ENCODE measurements at regions not wholly inside any gene's neighbourhood (a gene's known extent, or its start where the extent isn't known, plus 50 kb on each side); places are given as distances from the start of the nearest gene placed in this dataset.

DNA sequence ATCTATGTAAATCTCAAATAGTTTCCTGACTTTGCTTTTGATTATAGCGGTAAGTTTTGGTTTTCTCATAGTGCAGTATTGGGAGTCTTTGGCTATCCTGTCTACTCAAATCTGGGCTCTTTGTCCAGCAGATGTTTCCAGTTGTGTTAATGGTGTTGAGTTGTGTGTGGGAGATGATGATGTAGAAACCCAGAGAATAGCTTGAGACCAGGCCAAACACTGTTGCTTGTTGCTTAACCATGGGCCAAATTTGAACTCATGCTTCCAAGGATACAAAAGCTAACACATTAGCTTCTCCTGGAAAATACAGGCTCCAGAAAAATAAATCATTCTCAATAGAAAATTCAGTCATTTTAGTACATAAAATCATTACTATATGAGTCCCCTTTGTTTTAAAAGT lies 82.6 kb upstream of the GYPA start:
- no peak for TF ChIP-seq CTCF (IDR thresholded peaks at IDR 0.05; ENCODE audit: low read depth, low read length, poor library complexity, severe bottlenecking)
- TF ChIP-seq EZH2phosphoT487 (IDR thresholded peaks at IDR 0.05; ENCODE audit: borderline replicate concordance, low read length), result no peak
- H3K27me3 ChIP-seq (ENCODE audit: control insufficient read depth, low read length), result no peaks in the 10 kb centered on the region
- H3K36me3 ChIP-seq (ENCODE audit: control insufficient read depth, low read length), result no peaks in the 10 kb centered on the region
- no peaks in the 10 kb centered on the region for H3K4me1 ChIP-seq (ENCODE audit: control insufficient read depth, low read length)
- no peaks in the 10 kb centered on the region for H3K9me3 ChIP-seq (ENCODE audit: control insufficient read depth, insufficient read depth, low read length)
- no peak overlapping the region for H3K27ac ChIP-seq (ENCODE audit: low read depth, low read length)
- no peak overlapping the region for H3K4me3 ChIP-seq (ENCODE audit: low read length)
- no peaks in the 10 kb centered on the region for H3K79me2 ChIP-seq (ENCODE audit: control insufficient read depth, low read length)
- no peaks in the 10 kb centered on the region for H3K9me2 ChIP-seq (replicated peaks; ENCODE audit: control insufficient read depth, low read length)
- no peak overlapping the region for H3K4me2 ChIP-seq (ENCODE audit: low read length)
- H4K20me1 ChIP-seq (ENCODE audit: control insufficient read depth, insufficient read depth, low read depth, low read length), result no peaks in the 10 kb centered on the region
- H3F3A ChIP-seq (ENCODE audit: control insufficient read depth, insufficient read depth), result no peaks in the 10 kb centered on the region

DNA sequence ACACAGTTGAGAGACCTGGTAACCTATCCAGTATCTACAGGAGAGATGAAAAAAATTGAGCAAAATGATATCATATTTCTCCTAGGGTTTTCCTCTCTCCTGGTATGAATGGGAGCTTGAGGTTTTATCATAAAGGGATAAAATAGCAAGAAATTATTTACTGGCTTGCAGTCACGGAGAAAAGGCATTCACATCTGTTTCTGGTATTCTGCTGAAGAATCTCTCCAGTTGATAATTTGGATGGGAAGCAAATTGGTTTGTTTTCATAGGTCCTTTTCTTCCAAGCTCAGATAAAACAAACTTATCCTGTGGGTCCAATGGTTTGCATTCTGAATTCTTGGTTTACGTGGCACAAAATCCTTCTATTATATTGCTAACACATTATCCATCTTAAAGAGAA lies 83.1 kb upstream of the GYPA start:
- no peaks in the 10 kb centered on the region for H4K20me1 ChIP-seq (ENCODE audit: control insufficient read depth, insufficient read depth, low read depth, low read length)

DNA sequence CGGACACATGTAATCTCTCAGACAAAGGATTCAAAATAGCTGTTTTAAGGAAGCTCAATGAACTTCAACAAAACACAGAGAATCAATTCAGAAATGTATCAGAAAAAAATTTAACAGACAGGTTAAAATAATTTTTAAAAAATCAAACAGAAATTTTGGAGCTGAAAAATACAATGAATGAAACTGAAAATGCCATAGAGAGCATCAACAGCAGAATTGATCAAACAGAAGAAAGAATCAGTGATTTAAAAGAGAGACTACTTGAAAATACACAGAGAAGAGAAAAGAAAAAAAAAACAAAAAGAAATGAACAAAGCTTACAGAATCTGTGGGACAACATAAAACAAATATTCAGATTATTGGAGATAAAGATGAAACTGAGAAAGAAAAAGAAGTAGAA lies 118.8 kb upstream of the GYPA start:
- no peak overlapping the region for H3K4me2 ChIP-seq (ENCODE audit: low read length)
- H3K4me1 ChIP-seq (ENCODE audit: control insufficient read depth, low read length), result no peaks in the 10 kb centered on the region
- H3K4me3 ChIP-seq (ENCODE audit: low read length), result no peak overlapping the region
- no peak overlapping the region for H3K27ac ChIP-seq (ENCODE audit: low read depth, low read length)
- H3K9me3 ChIP-seq (ENCODE audit: control insufficient read depth, insufficient read depth, low read length), result no peaks in the 10 kb centered on the region
- H3K27me3 ChIP-seq (ENCODE audit: control insufficient read depth, low read length), result no peaks in the 10 kb centered on the region
- H4K20me1 ChIP-seq (ENCODE audit: control insufficient read depth, insufficient read depth, low read depth, low read length), result no peaks in the 10 kb centered on the region
- no peaks in the 10 kb centered on the region for H3K79me2 ChIP-seq (ENCODE audit: control insufficient read depth, low read length)
- no peaks in the 10 kb centered on the region for H3K36me3 ChIP-seq (ENCODE audit: control insufficient read depth, low read length)
- no peak for TF ChIP-seq EZH2phosphoT487 (IDR thresholded peaks at IDR 0.05; ENCODE audit: borderline replicate concordance, low read length)
- no peak for TF ChIP-seq CTCF (IDR thresholded peaks at IDR 0.05; ENCODE audit: low read depth, low read length, poor library complexity, severe bottlenecking)
- H3F3A ChIP-seq (ENCODE audit: control insufficient read depth, insufficient read depth), result no peaks in the 10 kb centered on the region
- H3K9me2 ChIP-seq (replicated peaks; ENCODE audit: control insufficient read depth, low read length), result no peaks in the 10 kb centered on the region

More for the DNA sequence above, 83.1 kb upstream of the GYPA start:
- Histone ChIP-seq H3F3A (ENCODE audit: control insufficient read depth, insufficient read depth) (no peaks in the 10 kb centered on the region), H3K79me2 (ENCODE audit: control insufficient read depth, low read length) (no peaks in the 10 kb centered on the region), H3K27ac (ENCODE audit: low read depth, low read length) (no peak overlapping the region), H3K4me3 (ENCODE audit: low read length) (no peak overlapping the region), H3K9me2 (replicated peaks; ENCODE audit: control insufficient read depth, low read length) (no peaks in the 10 kb centered on the region), H3K4me2 (ENCODE audit: low read length) (no peak overlapping the region), H3K27me3 (ENCODE audit: control insufficient read depth, low read length) (no peaks in the 10 kb centered on the region), H3K36me3 (ENCODE audit: control insufficient read depth, low read length) (no peaks in the 10 kb centered on the region), H3K9me3 (ENCODE audit: control insufficient read depth, insufficient read depth, low read length) (no peaks in the 10 kb centered on the region), H3K4me1 (ENCODE audit: control insufficient read depth, low read length) (no peaks in the 10 kb centered on the region)
- TF ChIP-seq EZH2phosphoT487 (IDR thresholded peaks at IDR 0.05; ENCODE audit: borderline replicate concordance, low read length), result no peak
- TF ChIP-seq CTCF (IDR thresholded peaks at IDR 0.05; ENCODE audit: low read depth, low read length, poor library complexity, severe bottlenecking), result no peak

DNA sequence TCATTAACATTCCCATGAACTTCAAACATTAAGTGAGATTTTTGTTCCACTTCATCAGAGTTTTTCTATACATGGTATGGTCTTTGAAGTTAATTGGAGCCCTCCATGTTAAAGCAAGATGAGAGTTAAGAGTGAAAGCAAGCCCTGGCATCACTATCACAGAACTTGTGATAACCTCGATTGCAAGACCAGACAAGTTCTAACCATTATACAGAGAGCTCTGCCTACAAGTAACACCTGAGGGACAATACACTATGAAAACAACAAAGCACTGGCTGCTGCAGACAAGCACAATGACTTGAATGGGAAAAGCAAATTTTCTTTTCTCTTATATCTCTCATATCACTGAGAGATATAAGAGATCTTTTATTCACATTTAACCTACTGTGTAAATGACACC lies 126.6 kb upstream of the GYPA start:
- Histone ChIP-seq H3K4me1 (ENCODE audit: control insufficient read depth, low read length) (no peaks in the 10 kb centered on the region), H3K9me2 (replicated peaks; ENCODE audit: control insufficient read depth, low read length) (no peaks in the 10 kb centered on the region), H3K9me3 (ENCODE audit: control insufficient read depth, insufficient read depth, low read length) (no peaks in the 10 kb centered on the region), H4K20me1 (ENCODE audit: control insufficient read depth, insufficient read depth, low read depth, low read length) (no peaks in the 10 kb centered on the region), H3K27ac (ENCODE audit: low read depth, low read length) (no peak overlapping the region), H3K4me2 (ENCODE audit: low read length) (no peak overlapping the region), H3K4me3 (ENCODE audit: low read length) (no peak overlapping the region), H3F3A (ENCODE audit: control insufficient read depth, insufficient read depth) (no peaks in the 10 kb centered on the region), H3K79me2 (ENCODE audit: control insufficient read depth, low read length) (no peaks in the 10 kb centered on the region), H3K27me3 (ENCODE audit: control insufficient read depth, low read length) (no peaks in the 10 kb centered on the region), H3K36me3 (ENCODE audit: control insufficient read depth, low read length) (no peaks in the 10 kb centered on the region)
- TF ChIP-seq EZH2phosphoT487 (IDR thresholded peaks at IDR 0.05; ENCODE audit: borderline replicate concordance, low read length) (no peak), CTCF (IDR thresholded peaks at IDR 0.05; ENCODE audit: low read depth, low read length, poor library complexity, severe bottlenecking) (no peak)

All from DOHH2 (cell line).